ENCODE measurements at regions not wholly inside any gene's neighbourhood (a gene's known extent, or its start where the extent isn't known, plus 50 kb on each side); places are given as distances from the start of the nearest gene placed in this dataset.

- H3K36me3 ChIP-seq, result no peaks in the 10 kb centered on the region
- no peak overlapping the region for H3K4me2 ChIP-seq
- no peaks in the 10 kb centered on the region for H3K27me3 ChIP-seq
- H3K9ac ChIP-seq, result no peak overlapping the region
- no peaks in the 10 kb centered on the region for H3K4me1 ChIP-seq
- no peak overlapping the region for H3K4me3 ChIP-seq
- no peak overlapping the region for H3K27ac ChIP-seq
- TF ChIP-seq Cebpa-rat (IDR thresholded peaks at IDR 0.05), result no peak
- H3K9me3 ChIP-seq (replicated peaks in 1 of 11), result no peaks in the 10 kb centered on the region
- no peaks in the 10 kb centered on the region for H4K20me1 ChIP-seq
Observed at GRCh38 chr2:83859553-83859952, 599.5 kb downstream of the SUCLG1 start.

- H3K9ac ChIP-seq, result no peak overlapping the region
- H3K4me2 ChIP-seq, result no peak overlapping the region
- no peak for TF ChIP-seq Cebpa-rat (IDR thresholded peaks at IDR 0.05)
- H3K4me3 ChIP-seq, result no peak overlapping the region
- H3K4me1 ChIP-seq, result no peaks in the 10 kb centered on the region
- H3K36me3 ChIP-seq, result no peaks in the 10 kb centered on the region
- H4K20me1 ChIP-seq, result no peaks in the 10 kb centered on the region
- 0 out of 22 replicates have a peak, but pooled peaks cover 0 to 4% (median 0%) of the 10 kb centered on the region in 11 experiments for H3K9me3 ChIP-seq (replicated peaks in 1 of 11)
- H3K27ac ChIP-seq, result no peak overlapping the region
- no peaks in the 10 kb centered on the region for H3K27me3 ChIP-seq
Observed at GRCh38 chr2:83851066-83851465, 608.0 kb downstream of the SUCLG1 start.

- Histone ChIP-seq H3K36me3 (no peaks in the 10 kb centered on the region), H3K4me3 (no peak overlapping the region), H4K20me1 (no peaks in the 10 kb centered on the region), H3K9ac (no peak overlapping the region), H3K27me3 (no peaks in the 10 kb centered on the region), H3K4me1 (no peaks in the 10 kb centered on the region), H3K9me3 (replicated peaks in 1 of 11) (0 out of 22 replicates have a peak, but pooled peaks cover 0 to 4% (median 0%) of the 10 kb centered on the region in 11 experiments), H3K4me2 (no peak overlapping the region), H3K27ac (no peak overlapping the region)
- TF ChIP-seq Cebpa-rat (IDR thresholded peaks at IDR 0.05), result no peak
Observed at GRCh38 chr2:83850071-83850725, 608.9 kb downstream of the SUCLG1 start.

DNA sequence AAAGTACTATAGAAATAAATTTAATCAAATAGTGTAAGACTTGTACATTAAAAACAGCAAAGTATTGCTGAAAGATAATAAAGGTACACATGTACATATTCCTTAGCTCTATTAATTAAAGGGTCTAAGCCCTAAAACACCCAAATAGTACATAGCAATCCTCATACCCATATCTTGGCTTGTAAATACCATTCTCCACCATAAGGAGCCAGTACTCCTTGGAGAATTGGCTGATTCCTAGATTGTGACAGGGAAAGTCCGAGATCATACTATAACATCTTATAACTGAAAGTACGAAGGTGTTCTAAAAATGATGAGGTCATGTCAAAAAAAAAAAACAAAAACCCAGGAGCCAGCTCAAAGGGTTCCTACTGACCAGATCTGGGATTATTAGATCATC is 614.6 kb downstream of the SUCLG1 start:
- no peak overlapping the region for H3K4me2 ChIP-seq
- no peaks in the 10 kb centered on the region for H3K4me1 ChIP-seq
- H4K20me1 ChIP-seq, result no peaks in the 10 kb centered on the region
- TF ChIP-seq Cebpa-rat (IDR thresholded peaks at IDR 0.05), result no peak
- H3K36me3 ChIP-seq, result no peaks in the 10 kb centered on the region
- H3K9ac ChIP-seq, result no peak overlapping the region
- H3K4me3 ChIP-seq, result no peak overlapping the region
- H3K9me3 ChIP-seq (replicated peaks in 1 of 11), result no peaks in the 10 kb centered on the region
- no peaks in the 10 kb centered on the region for H3K27me3 ChIP-seq
- H3K27ac ChIP-seq, result no peak overlapping the region

DNA sequence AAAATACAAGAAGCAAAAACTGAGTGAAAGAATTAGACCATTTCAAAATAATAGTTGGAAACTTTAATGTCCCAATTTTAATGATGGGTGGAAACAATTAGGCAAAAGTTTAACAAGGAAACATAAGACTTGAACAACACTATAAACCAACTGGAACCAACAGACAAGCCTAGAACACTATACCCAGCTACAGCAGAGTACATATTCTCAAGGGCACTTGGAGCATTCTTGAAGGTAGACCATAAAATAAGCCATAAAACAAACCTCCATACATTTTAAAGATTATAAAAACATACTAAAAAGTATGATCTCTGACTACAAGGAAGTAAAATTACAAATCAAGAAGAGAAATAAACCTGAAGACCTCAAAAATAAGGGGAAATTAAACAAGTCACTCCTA is 616.7 kb downstream of the SUCLG1 start:
- H3K4me1 ChIP-seq, result no peaks in the 10 kb centered on the region
- no peaks in the 10 kb centered on the region for H3K36me3 ChIP-seq
- H3K4me2 ChIP-seq, result no peak overlapping the region
- no peak for TF ChIP-seq Cebpa-rat (IDR thresholded peaks at IDR 0.05)
- no peaks in the 10 kb centered on the region for H3K27me3 ChIP-seq
- H3K4me3 ChIP-seq, result no peak overlapping the region
- H4K20me1 ChIP-seq, result no peaks in the 10 kb centered on the region
- no peak overlapping the region for H3K27ac ChIP-seq
- no peak overlapping the region for H3K9ac ChIP-seq
- H3K9me3 ChIP-seq (replicated peaks in 1 of 11), result no peaks in the 10 kb centered on the region

- Histone ChIP-seq H4K20me1 (no peaks in the 10 kb centered on the region), H3K4me3 (no peak overlapping the region), H3K9ac (no peak overlapping the region), H3K27me3 (no peaks in the 10 kb centered on the region), H3K27ac (no peak overlapping the region), H3K4me1 (no peaks in the 10 kb centered on the region), H3K9me3 (replicated peaks in 1 of 11) (no peaks in the 10 kb centered on the region), H3K4me2 (no peak overlapping the region), H3K36me3 (no peaks in the 10 kb centered on the region)
- TF ChIP-seq Cebpa-rat (IDR thresholded peaks at IDR 0.05), result no peak
Observed at GRCh38 chr2:83837823-83838222, 621.3 kb downstream of the SUCLG1 start.

DNA sequence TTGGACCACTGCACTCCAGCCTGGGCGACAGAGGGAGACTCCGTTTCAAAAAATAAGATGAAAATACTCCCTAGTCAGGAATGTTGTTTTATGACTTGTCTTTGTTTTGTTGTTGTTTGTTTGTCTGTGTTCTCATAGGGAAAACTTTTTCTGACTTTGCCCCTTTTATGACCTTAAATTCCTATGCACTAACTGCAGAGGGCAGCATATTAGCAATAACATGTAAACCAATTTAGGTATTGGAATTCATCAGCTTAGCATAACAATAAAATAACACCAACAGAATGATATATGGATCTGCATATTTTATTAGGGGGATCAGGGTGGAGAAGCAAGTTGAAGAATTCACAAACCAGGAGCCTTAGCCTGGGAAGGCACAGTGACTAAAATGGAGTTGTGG is 631.5 kb downstream of the SUCLG1 start:
- TF ChIP-seq Cebpa-rat (IDR thresholded peaks at IDR 0.05), result no peak
- H4K20me1 ChIP-seq, result no peaks in the 10 kb centered on the region

GRCh38 chr2:83826577-83826976 is 632.5 kb downstream of the SUCLG1 start:
- no peaks in the 10 kb centered on the region for H3K9me3 ChIP-seq (replicated peaks in 1 of 11)
- H3K27ac ChIP-seq, result no peak overlapping the region
- H3K4me3 ChIP-seq, result no peak overlapping the region
- H3K4me1 ChIP-seq, result peaks cover 0 to 4% (median 0%) of the 10 kb centered on the region in 10 experiments; a peak in 3 of 20 replicates
- no peak overlapping the region for H3K9ac ChIP-seq
- no peaks in the 10 kb centered on the region for H3K36me3 ChIP-seq
- H3K27me3 ChIP-seq, result no peaks in the 10 kb centered on the region
- no peak for TF ChIP-seq Cebpa-rat (IDR thresholded peaks at IDR 0.05)
- no peak overlapping the region for H3K4me2 ChIP-seq
- H4K20me1 ChIP-seq, result no peaks in the 10 kb centered on the region

More for the DNA sequence above, 631.5 kb downstream of the SUCLG1 start:
- no peak overlapping the region for H3K4me3 ChIP-seq
- peaks cover 0 to 4% (median 0%) of the 10 kb centered on the region in 10 experiments; a peak in 3 of 20 replicates for H3K4me1 ChIP-seq
- no peaks in the 10 kb centered on the region for H3K9me3 ChIP-seq (replicated peaks in 1 of 11)
- no peak overlapping the region for H3K9ac ChIP-seq
- no peak overlapping the region for H3K27ac ChIP-seq
- H3K27me3 ChIP-seq, result no peaks in the 10 kb centered on the region
- no peak overlapping the region for H3K4me2 ChIP-seq
- no peaks in the 10 kb centered on the region for H3K36me3 ChIP-seq

DNA sequence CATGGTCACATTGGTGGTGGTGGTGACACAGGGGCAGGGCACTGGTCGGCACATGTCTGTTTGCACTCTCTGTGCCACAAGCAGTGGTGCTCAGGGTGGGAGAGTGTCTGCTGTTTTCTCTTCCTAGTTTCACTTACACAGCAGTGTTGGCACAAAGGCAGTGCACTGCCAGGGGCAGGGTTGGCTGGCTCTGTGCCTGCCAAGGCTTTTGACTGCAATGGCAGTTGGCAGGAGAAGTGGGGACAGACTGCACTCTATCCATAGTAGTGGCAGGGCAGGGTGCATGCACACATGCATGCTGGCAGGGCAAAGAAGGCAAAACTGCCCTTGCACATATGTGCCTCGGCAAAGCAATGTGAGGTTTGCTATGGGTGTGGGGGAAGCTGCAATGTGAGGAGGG is 635.9 kb downstream of the SUCLG1 start:
- H3K36me3 ChIP-seq, result no peaks in the 10 kb centered on the region
- no peak overlapping the region for H3K4me3 ChIP-seq
- H3K9me3 ChIP-seq (replicated peaks in 1 of 11), result no peaks in the 10 kb centered on the region
- H3K9ac ChIP-seq, result no peak overlapping the region
- H3K27ac ChIP-seq, result no peak overlapping the region
- TF ChIP-seq Cebpa-rat (IDR thresholded peaks at IDR 0.05), result no peak
- H3K4me1 ChIP-seq, result peaks cover 0 to 4% (median 0%) of the 10 kb centered on the region in 10 experiments; a peak in 3 of 20 replicates
- no peak overlapping the region for H3K4me2 ChIP-seq
- H4K20me1 ChIP-seq, result no peaks in the 10 kb centered on the region
- no peaks in the 10 kb centered on the region for H3K27me3 ChIP-seq

DNA sequence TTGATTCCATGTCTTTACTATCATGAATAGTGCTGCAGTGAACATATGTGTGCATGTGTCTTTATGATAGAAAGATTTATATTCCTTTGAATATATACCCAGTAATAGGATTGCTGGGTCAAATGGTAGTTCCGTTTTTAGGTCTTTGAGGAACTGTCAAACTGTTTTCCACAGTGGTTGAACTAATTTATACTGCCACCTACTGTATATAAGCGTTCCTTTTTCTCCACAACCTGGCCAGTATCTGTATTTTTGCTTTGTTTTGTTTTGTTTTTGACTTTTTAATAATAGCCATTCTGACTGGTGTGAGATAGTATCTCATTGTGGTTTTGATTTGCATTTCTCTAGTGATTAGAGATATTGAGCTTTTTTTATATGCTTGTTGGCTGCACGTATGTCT is 641.6 kb downstream of the SUCLG1 start:
- H3K27ac ChIP-seq, result no peak overlapping the region
- no peaks in the 10 kb centered on the region for H3K36me3 ChIP-seq
- H3K4me1 ChIP-seq, result no peaks in the 10 kb centered on the region
- no peaks in the 10 kb centered on the region for H4K20me1 ChIP-seq
- no peak overlapping the region for H3K4me3 ChIP-seq
- no peak overlapping the region for H3K4me2 ChIP-seq
- H3K9me3 ChIP-seq (replicated peaks in 1 of 11), result no peaks in the 10 kb centered on the region
- no peaks in the 10 kb centered on the region for H3K27me3 ChIP-seq
- H3K9ac ChIP-seq, result no peak overlapping the region
- TF ChIP-seq Cebpa-rat (IDR thresholded peaks at IDR 0.05), result no peak
